ENCODE measurements at regions not wholly inside any gene's neighbourhood (a gene's known extent, or its start where the extent isn't known, plus 50 kb on each side); places are given as distances from the start of the nearest gene placed in this dataset.
A peak's percentile ranks its signal among the peaks of the same experiment; 100 is the strongest.

DNA sequence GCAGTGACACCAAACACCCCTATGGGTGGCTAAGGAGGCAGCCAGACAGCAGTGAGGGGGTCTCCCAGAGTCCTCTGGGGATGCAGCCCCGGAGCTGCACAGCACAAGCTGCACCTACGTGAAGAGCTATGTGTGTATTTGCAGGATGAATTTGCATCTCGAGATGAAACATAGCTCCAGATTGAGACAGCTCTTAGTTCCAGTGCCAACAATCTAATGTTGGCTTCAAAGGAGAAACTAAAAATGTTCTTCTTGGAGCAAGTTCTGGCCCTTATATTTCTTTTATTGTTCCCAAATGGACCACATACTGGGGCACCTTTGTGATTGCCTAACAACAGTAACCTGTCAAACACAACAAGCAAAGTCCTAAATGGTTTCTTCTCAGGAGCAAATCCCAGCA is 233.9 kb downstream of the SLC4A3 start:
- ChIA-PET CTCF (no interaction called here), POLR2A (ENCODE audit: unreplicated experiment) (interaction anchor here (0.6 kb wide), 1 partner anchor 127 kb away, joined by 4 read pairs; no protein-coding TSS in a partner anchor)
- no peak overlapping the region for H3K27ac ChIP-seq (ENCODE audit: low read length)
- DNase-seq (no peak), ATAC-seq (no peak)
- H3K4me2 ChIP-seq (ENCODE audit: low read length) = no peak overlapping the region
- H3K4me3 ChIP-seq (ENCODE audit: low read length) = no peak overlapping the region
- H3K27me3 ChIP-seq (ENCODE audit: low read length) = peaks cover 22% of the 10 kb centered on the region; the same call in 1 of the 2 replicates
- no peaks in the 10 kb centered on the region for H3K4me1 ChIP-seq (ENCODE audit: insufficient read depth, low read length)
- H2AFZ ChIP-seq (ENCODE audit: low read length) = no peak overlapping the region
- no peaks in the 10 kb centered on the region for H3K9me3 ChIP-seq (ENCODE audit: low read length)
- H3K9me2 ChIP-seq (replicated peaks; ENCODE audit: low read length) = no peaks in the 10 kb centered on the region
- no peaks in the 10 kb centered on the region for H3F3A ChIP-seq (ENCODE audit: low read length, unreplicated experiment)
- no peak for TF ChIP-seq EZH2phosphoT487 (IDR thresholded peaks at IDR 0.05; ENCODE audit: borderline replicate concordance, low read length)
- TF ChIP-seq, protein P1, sequence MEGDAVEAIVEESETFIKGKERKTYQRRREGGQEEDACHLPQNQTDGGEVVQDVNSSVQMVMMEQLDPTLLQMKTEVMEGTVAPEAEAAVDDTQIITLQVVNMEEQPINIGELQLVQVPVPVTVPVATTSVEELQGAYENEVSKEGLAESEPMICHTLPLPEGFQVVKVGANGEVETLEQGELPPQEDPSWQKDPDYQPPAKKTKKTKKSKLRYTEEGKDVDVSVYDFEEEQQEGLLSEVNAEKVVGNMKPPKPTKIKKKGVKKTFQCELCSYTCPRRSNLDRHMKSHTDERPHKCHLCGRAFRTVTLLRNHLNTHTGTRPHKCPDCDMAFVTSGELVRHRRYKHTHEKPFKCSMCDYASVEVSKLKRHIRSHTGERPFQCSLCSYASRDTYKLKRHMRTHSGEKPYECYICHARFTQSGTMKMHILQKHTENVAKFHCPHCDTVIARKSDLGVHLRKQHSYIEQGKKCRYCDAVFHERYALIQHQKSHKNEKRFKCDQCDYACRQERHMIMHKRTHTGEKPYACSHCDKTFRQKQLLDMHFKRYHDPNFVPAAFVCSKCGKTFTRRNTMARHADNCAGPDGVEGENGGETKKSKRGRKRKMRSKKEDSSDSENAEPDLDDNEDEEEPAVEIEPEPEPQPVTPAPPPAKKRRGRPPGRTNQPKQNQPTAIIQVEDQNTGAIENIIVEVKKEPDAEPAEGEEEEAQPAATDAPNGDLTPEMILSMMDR (conservative IDR thresholded peaks at IDR 0.05; ENCODE audit: low read depth, low read length) = no peak
- no peak for TF ChIP-seq EZH2 (IDR thresholded peaks at IDR 0.05; ENCODE audit: low read length, unreplicated experiment)
- BruUV-seq (replicated peaks) = no TSS peak
- no peak overlapping the region for H3K9ac ChIP-seq (ENCODE audit: low read length)
- no peaks in the 10 kb centered on the region for H3K79me2 ChIP-seq (ENCODE audit: low read length)
- no peaks in the 10 kb centered on the region for H4K20me1 ChIP-seq (ENCODE audit: low read length)
- intact Hi-C loops (cut with micrococcal nuclease) = no loop called here
- H3K36me3 ChIP-seq (ENCODE audit: low read depth, low read length) = no peaks in the 10 kb centered on the region

DNA sequence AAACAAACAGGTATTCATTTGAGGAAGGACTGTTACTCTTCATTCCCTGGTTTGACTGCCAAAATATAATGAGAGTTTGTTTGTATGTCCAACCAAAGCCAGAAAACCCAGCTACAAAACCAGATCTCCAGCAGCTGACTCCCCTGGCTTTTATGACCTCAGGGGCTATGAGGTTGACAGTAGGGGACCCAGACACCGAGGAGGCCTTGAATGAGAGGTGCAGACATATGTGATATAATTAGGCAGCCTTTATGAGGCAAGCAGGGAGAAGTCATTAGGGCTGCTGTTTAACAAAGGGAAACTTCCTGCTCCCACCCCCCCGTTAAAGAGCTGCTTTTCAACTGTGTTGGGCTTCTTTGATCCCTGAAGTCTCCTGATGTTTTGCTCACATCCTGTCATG is 236.7 kb downstream of the SLC4A3 start:
- no peaks in the 10 kb centered on the region for H3K79me2 ChIP-seq (ENCODE audit: low read length)
- no peak overlapping the region for H3K4me3 ChIP-seq (ENCODE audit: low read length)
- no peaks in the 10 kb centered on the region for H3F3A ChIP-seq (ENCODE audit: low read length, unreplicated experiment)
- no peak overlapping the region for H3K27ac ChIP-seq (ENCODE audit: low read length)
- intact Hi-C loops (cut with micrococcal nuclease) = no loop called here
- H4K20me1 ChIP-seq (ENCODE audit: low read length) = no peaks in the 10 kb centered on the region
- ATAC-seq (no peak), DNase-seq (no peak)
- peaks cover 10% of the 10 kb centered on the region for H3K4me1 ChIP-seq (ENCODE audit: insufficient read depth, low read length)
- H3K9ac ChIP-seq (ENCODE audit: low read length) = no peak overlapping the region
- no peaks in the 10 kb centered on the region for H3K9me3 ChIP-seq (ENCODE audit: low read length)
- no peaks in the 10 kb centered on the region for H3K9me2 ChIP-seq (replicated peaks; ENCODE audit: low read length)
- no peaks in the 10 kb centered on the region for H3K36me3 ChIP-seq (ENCODE audit: low read depth, low read length)
- POLR2A ChIA-PET (ENCODE audit: unreplicated experiment) = interaction anchor here (0.6 kb wide), 1 partner anchor 11 kb away, joined by 5 read pairs; no protein-coding TSS in a partner anchor
- H2AFZ ChIP-seq (ENCODE audit: low read length) = no peak overlapping the region
- H3K4me2 ChIP-seq (ENCODE audit: low read length) = no peak overlapping the region
- BruUV-seq (replicated peaks) = no TSS peak
- H3K27me3 ChIP-seq (ENCODE audit: low read length) = 0 out of 2 replicates have a peak, but pooled peaks cover 11% of the 10 kb centered on the region
- no peak for TF ChIP-seq EZH2 (IDR thresholded peaks at IDR 0.05; ENCODE audit: low read length, unreplicated experiment)
- TF ChIP-seq, protein P1 (conservative IDR thresholded peaks at IDR 0.05; ENCODE audit: low read depth, low read length) = no peak
- no peak for TF ChIP-seq EZH2phosphoT487 (IDR thresholded peaks at IDR 0.05; ENCODE audit: borderline replicate concordance, low read length)
- CTCF ChIA-PET = no interaction called here

DNA sequence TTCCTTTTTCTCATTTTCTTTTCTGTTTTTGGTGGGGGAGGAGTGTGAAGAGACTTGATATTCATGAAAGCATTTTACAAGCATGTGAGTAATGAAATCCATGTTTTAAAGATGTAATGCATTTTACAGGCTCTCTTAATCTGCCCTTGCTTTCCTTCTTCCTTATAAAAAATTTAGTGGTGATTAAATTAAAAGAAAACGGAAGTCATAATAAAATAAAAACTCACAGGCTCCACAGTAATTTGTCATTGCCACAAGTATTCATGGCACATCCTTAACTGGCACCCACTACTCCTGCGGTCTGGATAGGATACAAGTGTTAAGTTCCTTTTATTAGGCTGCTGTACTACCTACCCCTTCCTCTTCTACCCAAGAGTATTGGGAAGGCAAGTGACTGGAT is 241.2 kb downstream of the SLC4A3 start:
- H3K79me2 ChIP-seq (ENCODE audit: low read length) = no peaks in the 10 kb centered on the region
- no peak overlapping the region for H3K27ac ChIP-seq (ENCODE audit: low read length)
- no peak overlapping the region for H3K4me3 ChIP-seq (ENCODE audit: low read length)
- no peaks in the 10 kb centered on the region for H3K9me2 ChIP-seq (replicated peaks; ENCODE audit: low read length)
- no peak overlapping the region for H2AFZ ChIP-seq (ENCODE audit: low read length)
- TF ChIP-seq, protein P1 (conservative IDR thresholded peaks at IDR 0.05; ENCODE audit: low read depth, low read length) = no peak
- TF ChIP-seq EZH2 (IDR thresholded peaks at IDR 0.05; ENCODE audit: low read length, unreplicated experiment) (no peak), EZH2phosphoT487 (IDR thresholded peaks at IDR 0.05; ENCODE audit: borderline replicate concordance, low read length) (no peak)
- no peaks in the 10 kb centered on the region for H3F3A ChIP-seq (ENCODE audit: low read length, unreplicated experiment)
- intact Hi-C loops (cut with micrococcal nuclease) = loop anchor here (5.0 kb wide), 1 partner anchor 99 kb away; no protein-coding TSS in a partner anchor
- DNase-seq (peak; percentile 65), ATAC-seq (peak; percentile 88)
- no peaks in the 10 kb centered on the region for H3K36me3 ChIP-seq (ENCODE audit: low read depth, low read length)
- no peak overlapping the region for H3K4me2 ChIP-seq (ENCODE audit: low read length)
- H3K27me3 ChIP-seq (ENCODE audit: low read length) = no peaks in the 10 kb centered on the region
- ChIA-PET CTCF (no interaction called here), POLR2A (ENCODE audit: unreplicated experiment) (no interaction called here)
- H3K4me1 ChIP-seq (ENCODE audit: insufficient read depth, low read length) = peaks cover 19% of the 10 kb centered on the region
- H4K20me1 ChIP-seq (ENCODE audit: low read length) = no peaks in the 10 kb centered on the region
- no peaks in the 10 kb centered on the region for H3K9me3 ChIP-seq (ENCODE audit: low read length)
- no peak overlapping the region for H3K9ac ChIP-seq (ENCODE audit: low read length)
- no TSS peak for BruUV-seq (replicated peaks)
